ENCODE measurements at regions not wholly inside any gene's neighbourhood (a gene's known extent, or its start where the extent isn't known, plus 50 kb on each side); places are given as distances from the start of the nearest gene placed in this dataset.

DNA sequence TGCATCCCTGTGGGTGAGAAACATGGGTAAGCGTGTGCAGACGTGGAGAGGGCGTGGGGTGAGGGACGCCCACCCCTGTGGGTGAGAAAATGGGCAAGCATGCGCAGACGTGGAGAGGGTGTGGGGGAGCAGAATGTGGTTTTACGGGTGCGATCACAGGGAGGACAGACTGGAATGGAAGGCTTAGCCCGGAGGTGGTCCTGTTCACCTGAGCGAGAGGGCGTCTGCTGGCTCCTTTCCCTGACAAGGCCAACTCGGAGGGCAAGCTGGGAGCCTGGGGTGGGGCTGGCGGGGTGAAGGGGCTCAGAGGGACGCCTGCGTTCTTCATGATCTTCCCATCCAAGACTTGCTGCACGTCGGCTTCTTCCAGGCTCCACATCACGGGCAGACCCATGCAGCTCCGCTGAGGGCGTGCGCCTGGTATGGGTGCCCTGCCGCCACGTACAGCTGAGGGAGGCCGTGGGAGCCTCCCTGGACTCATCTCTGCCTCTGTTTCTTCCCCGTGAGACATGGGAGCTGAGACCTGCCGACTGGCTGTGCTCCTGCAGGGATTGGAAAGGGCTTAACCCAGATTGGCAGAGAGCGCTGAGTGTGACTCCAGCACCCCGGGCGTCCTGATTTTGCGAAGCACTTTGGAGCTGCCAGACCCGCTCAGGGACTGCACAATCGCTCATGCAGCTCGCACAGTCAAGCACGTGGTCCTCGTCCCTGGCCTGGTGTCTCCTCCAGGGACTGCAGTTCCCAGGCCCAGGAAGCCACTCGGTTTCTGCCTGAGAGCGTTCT lies 74.3 kb upstream of the SHH start:
- no peak overlapping the region for H3K4me3 ChIP-seq
- H3K4me1 ChIP-seq (ENCODE audit: insufficient read depth): no peaks in the 10 kb centered on the region
- no peaks in the 10 kb centered on the region for H3K9me3 ChIP-seq
- DNase-seq: no peak
- TF ChIP-seq EP300 (IDR thresholded peaks at IDR 0.05): no peak
- no peak for TF ChIP-seq POLR2A (IDR thresholded peaks at IDR 0.05)
- TF ChIP-seq, protein P1, sequence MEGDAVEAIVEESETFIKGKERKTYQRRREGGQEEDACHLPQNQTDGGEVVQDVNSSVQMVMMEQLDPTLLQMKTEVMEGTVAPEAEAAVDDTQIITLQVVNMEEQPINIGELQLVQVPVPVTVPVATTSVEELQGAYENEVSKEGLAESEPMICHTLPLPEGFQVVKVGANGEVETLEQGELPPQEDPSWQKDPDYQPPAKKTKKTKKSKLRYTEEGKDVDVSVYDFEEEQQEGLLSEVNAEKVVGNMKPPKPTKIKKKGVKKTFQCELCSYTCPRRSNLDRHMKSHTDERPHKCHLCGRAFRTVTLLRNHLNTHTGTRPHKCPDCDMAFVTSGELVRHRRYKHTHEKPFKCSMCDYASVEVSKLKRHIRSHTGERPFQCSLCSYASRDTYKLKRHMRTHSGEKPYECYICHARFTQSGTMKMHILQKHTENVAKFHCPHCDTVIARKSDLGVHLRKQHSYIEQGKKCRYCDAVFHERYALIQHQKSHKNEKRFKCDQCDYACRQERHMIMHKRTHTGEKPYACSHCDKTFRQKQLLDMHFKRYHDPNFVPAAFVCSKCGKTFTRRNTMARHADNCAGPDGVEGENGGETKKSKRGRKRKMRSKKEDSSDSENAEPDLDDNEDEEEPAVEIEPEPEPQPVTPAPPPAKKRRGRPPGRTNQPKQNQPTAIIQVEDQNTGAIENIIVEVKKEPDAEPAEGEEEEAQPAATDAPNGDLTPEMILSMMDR (IDR thresholded peaks at IDR 0.05): no peak
- H3K27me3 ChIP-seq: no peaks in the 10 kb centered on the region
- H3K27ac ChIP-seq: no peak overlapping the region
- WGBS, 3 donors: 89 to 95% (median 92%) methylated on average over 37 of the region's 37 CpGs
- no peaks in the 10 kb centered on the region for H3K36me3 ChIP-seq
- intact Hi-C loops (cut with DNase I): no loop called here

DNA sequence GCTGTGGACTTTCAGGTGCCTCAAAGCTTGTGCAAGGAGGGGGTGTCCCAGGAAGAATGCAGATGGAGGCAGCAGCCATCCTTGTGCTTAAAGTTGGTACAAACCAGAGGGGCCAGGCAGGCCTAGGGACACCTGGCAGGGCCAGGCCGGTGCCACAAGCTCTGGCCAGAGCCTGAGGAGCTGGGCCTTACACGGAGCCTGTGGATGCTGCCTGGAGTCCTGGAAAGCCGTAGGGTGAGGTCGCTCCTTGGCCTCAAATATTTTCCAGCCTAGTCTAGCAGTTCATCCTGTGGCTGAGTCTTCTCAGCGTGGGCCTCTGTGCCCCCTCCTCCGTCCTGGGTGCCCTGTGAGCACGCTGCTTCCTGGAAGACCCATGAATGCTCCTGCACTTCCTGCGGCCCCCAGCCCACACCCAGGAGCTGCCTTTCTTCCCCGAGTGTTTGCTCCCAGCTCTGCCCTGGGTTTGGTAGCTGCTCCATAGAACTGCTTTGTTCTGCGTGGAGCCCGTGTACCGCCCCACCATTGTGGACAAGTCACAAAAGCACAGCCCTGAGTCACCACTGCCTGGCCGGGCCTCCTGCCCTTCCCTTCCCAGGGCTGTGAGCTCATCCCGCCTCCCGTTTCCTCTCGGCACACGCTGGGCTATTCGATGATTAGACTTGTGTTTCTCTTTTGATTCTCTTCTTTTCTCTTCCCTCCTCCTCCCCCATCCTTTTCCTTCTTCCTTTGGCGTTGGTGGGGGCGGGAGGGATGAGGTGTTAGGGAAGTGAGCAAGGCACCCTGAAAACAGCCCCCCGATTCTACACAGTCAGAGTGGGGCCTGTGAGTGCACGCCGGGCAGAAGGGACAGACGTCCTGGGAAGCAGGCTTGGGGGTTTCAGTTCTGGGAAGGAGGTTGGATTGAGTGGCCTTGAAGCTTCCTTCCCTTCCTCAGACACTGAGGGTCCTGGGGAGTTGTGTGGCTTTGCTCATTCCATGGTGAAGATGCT lies 73.2 kb upstream of the SHH start:
- Histone ChIP-seq H3K4me3 (no peak overlapping the region), H3K27me3 (no peaks in the 10 kb centered on the region), H3K36me3 (no peaks in the 10 kb centered on the region), H3K4me1 (ENCODE audit: insufficient read depth) (no peaks in the 10 kb centered on the region), H3K27ac (no peak overlapping the region), H3K9me3 (no peaks in the 10 kb centered on the region)
- TF ChIP-seq, protein P1 (IDR thresholded peaks at IDR 0.05): no peak
- TF ChIP-seq POLR2A (IDR thresholded peaks at IDR 0.05) (no peak), EP300 (IDR thresholded peaks at IDR 0.05) (no peak)
- 30 to 42% (median 32%) methylated on average over 24 of the region's 24 CpGs for WGBS, 3 donors
- intact Hi-C loops (cut with DNase I): no loop called here
- peak in 1 of 5 donors; percentile 21 for DNase-seq

- Histone ChIP-seq H3K4me1 (ENCODE audit: insufficient read depth) (no peaks in the 10 kb centered on the region), H3K4me3 (no peak overlapping the region), H3K36me3 (no peaks in the 10 kb centered on the region), H3K9me3 (no peaks in the 10 kb centered on the region), H3K27me3 (no peaks in the 10 kb centered on the region), H3K27ac (no peak overlapping the region)
- intact Hi-C loops (cut with DNase I): no loop called here
- TF ChIP-seq POLR2A (IDR thresholded peaks at IDR 0.05) (no peak), EP300 (IDR thresholded peaks at IDR 0.05) (no peak)
- TF ChIP-seq, protein P1 (IDR thresholded peaks at IDR 0.05): no peak
- 87 to 90% (median 88%) methylated on average over 24 of the region's 24 CpGs for WGBS, 3 donors
- DNase-seq: no peak
These were observed 72.2 kb upstream of the SHH start for GRCh38 chr7:155884225-155885166.

All from ovary (tissue), 7 donors.